ENCODE measurements at regions not wholly inside any gene's neighbourhood (a gene's known extent, or its start where the extent isn't known, plus 50 kb on each side); places are given as distances from the start of the nearest gene placed in this dataset.

- TF ChIP-seq ZBTB49 (CRISPR knock-in tag; IDR thresholded peaks at IDR 0.05; ENCODE audit: borderline replicate concordance), result no peak
- TF ChIP-seq SRSF4 (IDR thresholded peaks at IDR 0.05; ENCODE audit: low read depth, low read length, poor library complexity, severe bottlenecking), result no peak
- TF ChIP-seq ZNF841 (CRISPR knock-in tag; IDR thresholded peaks at IDR 0.05; ENCODE audit: borderline replicate concordance), result no peak
- TF ChIP-seq PHF5A (CRISPR knock-in tag; IDR thresholded peaks at IDR 0.05; ENCODE audit: low read depth, unreplicated experiment), result peak; percentile 75
- TF ChIP-seq ZBTB14 (CRISPR knock-in tag; IDR thresholded peaks at IDR 0.05), result no peak
- no peak for TF ChIP-seq DRAP1 (CRISPR knock-in tag; IDR thresholded peaks at IDR 0.05)
- no peak for TF ChIP-seq RFXAP (CRISPR knock-in tag; IDR thresholded peaks at IDR 0.05; ENCODE audit: borderline replicate concordance)
- TF ChIP-seq ATF5 (CRISPR knock-in tag; IDR thresholded peaks at IDR 0.05; ENCODE audit: low read depth), result no peak
- TF ChIP-seq RNF219 (CRISPR knock-in tag; IDR thresholded peaks at IDR 0.05), result no peak
- TF ChIP-seq ZNF138 (CRISPR knock-in tag; IDR thresholded peaks at IDR 0.05; ENCODE audit: low read depth), result no peak
- no peak for TF ChIP-seq NFE2L2 (IDR thresholded peaks at IDR 0.05; ENCODE audit: low read length)
- no peak for TF ChIP-seq RARG (CRISPR knock-in tag; IDR thresholded peaks at IDR 0.05; ENCODE audit: low read depth)
- TF ChIP-seq MEF2D (CRISPR knock-in tag; IDR thresholded peaks at IDR 0.05), result no peak
- no peak for TF ChIP-seq ZNF20 (CRISPR knock-in tag; IDR thresholded peaks at IDR 0.05)
- no peak for TF ChIP-seq ZFYVE20 (CRISPR knock-in tag; IDR thresholded peaks at IDR 0.05; ENCODE audit: borderline replicate concordance, low read depth)
- no peak for TF ChIP-seq ZNF567 (CRISPR knock-in tag; IDR thresholded peaks at IDR 0.05; ENCODE audit: borderline replicate concordance)
- no peak for TF ChIP-seq ZNF775 (CRISPR knock-in tag; IDR thresholded peaks at IDR 0.05; ENCODE audit: borderline replicate concordance)
- TF ChIP-seq SIN3B (IDR thresholded peaks at IDR 0.05; ENCODE audit: low read length), result no peak
- TF ChIP-seq NFE2L1 (CRISPR knock-in tag; IDR thresholded peaks at IDR 0.05; ENCODE audit: borderline replicate concordance), result no peak
- no peak for TF ChIP-seq ZZZ3 (CRISPR knock-in tag; IDR thresholded peaks at IDR 0.05; ENCODE audit: borderline replicate concordance)
- peak; percentile 76; the same call in 1 of the 2 replicates for TF ChIP-seq CEBPB (IDR thresholded peaks at IDR 0.05; ENCODE audit: borderline replicate concordance, low read depth, low read length)
- TF ChIP-seq CSRNP1 (CRISPR knock-in tag; IDR thresholded peaks at IDR 0.05), result no peak
These were observed 67.8 kb upstream of the ARHGAP32 start (continued) for GRCh38 chr11:129259931-129260348.

Measured in HepG2 (cell line).